ENCODE measurements at regions not wholly inside any gene's neighbourhood (a gene's known extent, or its start where the extent isn't known, plus 50 kb on each side); places are given as distances from the start of the nearest gene placed in this dataset.

- no peak for FAIRE-seq
Measured at GRCh38 chr11:98793276-98793675, 227.5 kb upstream of the CNTN5 start.

- no peak for FAIRE-seq
Measured at GRCh38 chr11:98798333-98798732, 222.4 kb upstream of the CNTN5 start.

GRCh38 chr11:98800696-98801095, 220.1 kb upstream of the CNTN5 start:
- FAIRE-seq: no peak

DNA sequence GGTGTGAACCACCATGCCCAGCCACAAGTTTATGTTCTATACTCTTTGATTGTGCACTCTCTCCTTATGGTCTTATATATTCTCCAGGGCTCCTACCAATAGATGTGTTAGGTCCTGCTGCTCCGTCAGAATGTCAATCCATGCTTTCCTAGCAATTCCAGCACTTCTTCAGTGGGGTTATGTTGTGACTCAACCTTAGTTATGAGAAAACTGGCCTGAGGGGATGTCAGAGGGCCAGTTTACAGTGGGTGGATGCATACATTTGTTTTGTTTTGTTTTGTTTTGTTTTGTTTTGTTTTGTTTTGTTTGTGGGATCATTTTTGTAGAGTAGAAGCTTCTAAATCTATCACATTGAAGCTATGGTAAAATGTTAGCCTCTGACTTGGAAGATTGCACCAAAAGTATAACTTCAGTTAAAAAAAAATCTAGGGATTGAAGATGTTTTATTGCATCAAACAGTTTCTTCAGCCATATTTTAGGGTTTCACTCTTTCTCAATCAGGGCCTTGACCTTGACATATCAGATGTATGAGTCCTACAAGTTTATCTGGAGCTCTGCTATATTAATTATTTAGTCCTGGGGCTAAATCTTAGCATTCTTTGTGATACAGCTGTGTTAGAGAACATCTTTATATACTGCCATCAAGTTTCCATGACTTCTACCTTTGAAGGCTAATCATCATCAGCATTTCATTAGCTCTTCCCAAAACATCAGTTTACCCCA, 191.6 kb upstream of the CNTN5 start:
- no peak for FAIRE-seq

- no peak for FAIRE-seq
Measured at GRCh38 chr11:98829971-98830370, 190.8 kb upstream of the CNTN5 start.

DNA sequence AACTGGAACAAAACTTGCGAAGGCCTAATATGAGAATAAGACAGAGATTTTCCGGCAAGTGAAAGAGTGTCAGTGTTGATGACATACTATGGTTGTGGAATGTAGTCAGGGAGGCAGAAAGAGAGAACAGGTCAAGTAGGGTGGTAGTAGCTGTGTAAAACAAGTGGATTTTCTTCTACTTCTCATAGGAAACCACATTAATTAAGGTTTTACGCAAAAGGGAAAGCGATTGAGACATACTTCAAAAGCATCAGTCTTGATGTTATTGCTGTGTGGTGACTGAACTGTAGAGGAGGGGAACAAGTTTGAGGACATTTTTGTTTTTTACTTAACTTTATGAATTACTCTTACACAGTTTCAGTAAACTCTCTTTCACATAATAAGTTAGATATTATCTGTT, 186.0 kb upstream of the CNTN5 start:
- no peak for FAIRE-seq

DNA sequence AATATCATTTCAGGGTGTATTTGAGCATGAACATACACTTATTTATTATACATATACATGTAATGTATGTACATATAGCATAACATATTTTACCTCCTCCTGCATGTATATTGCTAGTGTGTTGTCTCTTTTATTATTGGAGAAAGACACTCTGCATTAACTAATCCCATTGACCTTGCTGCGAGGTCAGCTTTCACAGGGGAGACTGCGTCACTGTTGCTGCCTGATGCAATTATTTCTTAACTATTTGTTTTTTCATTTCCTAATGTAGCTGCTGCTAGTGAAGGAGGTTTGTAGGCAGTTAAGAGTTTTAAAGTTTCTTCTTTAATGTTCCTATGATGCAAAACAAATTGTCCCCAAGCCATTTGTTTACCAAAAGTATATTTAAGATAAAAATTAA, 185.4 kb upstream of the CNTN5 start:
- FAIRE-seq: no peak

GRCh38 chr11:98836156-98836555, 184.6 kb upstream of the CNTN5 start:
- FAIRE-seq: no peak

- no peak for FAIRE-seq
Measured at GRCh38 chr11:98842187-98842586, 178.6 kb upstream of the CNTN5 start.

DNA sequence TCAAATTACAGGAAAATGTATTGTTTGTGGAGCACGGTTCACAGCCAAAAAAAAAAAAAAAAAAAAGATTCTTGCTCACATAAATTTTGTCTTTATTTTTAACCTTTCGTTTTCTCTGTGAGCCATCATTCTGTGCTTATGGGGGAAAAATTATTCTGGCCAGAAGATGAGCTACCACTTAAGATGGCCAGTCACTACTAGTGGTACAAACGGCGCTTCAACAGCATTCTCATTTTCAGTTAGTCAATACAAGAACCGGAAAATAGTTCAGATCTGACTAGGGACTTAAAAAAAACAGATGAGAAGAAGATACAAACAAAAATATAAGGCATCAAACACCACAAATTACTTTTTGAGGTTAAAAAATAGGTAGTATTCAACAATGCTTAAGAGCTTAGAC, 158.6 kb upstream of the CNTN5 start:
- FAIRE-seq: no peak

DNA sequence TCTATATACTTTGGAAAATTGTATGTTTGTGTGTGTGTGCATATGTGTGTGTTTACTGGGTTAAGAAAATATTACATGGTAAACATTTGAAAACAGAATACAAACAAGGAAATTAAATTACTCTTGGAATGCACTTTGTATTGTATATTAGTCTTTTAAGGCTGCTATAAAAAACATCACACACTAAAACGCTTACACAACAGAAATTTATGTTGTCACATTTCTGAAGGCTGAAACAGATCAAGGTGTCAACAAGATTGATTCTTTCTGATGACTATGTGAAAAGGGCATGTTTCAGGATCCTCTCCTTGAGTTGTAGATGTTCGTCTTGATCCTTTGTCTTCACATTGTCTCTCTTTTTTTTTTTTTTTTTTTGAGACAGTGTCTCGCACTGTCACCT, 149.1 kb upstream of the CNTN5 start:
- no peak for FAIRE-seq

DNA sequence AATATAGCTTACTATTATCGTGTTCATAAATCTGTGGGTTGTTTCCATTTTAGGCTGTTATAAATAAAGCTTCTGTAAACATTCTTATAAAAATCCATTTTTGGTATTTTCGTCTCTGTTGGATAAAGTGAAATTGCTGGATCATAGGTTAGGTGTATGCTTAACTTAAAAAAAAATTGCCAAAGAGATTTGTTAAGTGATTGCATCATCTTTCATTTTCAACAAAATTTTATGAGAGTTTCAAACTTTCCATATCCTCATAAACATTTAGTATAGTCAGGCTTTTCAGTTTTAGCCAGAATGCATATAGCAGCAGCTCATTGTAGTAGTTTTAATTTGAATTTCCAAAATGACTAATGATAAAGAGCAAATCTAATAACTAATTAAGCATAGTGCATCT, 146.7 kb upstream of the CNTN5 start:
- no peak for FAIRE-seq

GRCh38 chr11:98895936-98896335, 124.8 kb upstream of the CNTN5 start:
- FAIRE-seq: no peak

DNA sequence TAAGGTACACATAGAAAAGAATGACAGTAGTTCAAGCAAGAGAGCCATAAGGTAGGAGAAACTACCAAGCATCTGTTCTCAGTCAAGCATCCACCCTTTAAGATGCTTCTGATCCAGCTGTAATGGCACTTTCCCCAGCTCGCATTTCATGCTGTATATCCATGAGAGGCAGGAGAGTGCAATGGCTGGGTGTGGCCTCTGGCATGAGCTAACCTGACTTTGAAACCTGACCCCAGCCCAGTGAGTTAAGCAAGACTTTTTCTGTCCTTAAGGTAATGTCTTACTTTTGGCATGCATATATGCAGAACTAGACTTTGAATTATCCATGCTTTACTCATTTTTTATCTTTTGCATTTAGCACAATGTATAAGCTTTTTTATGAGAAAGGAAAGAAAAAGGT, 79.8 kb upstream of the CNTN5 start:
- no peak for FAIRE-seq

GRCh38 chr11:98944461-98944860, 76.3 kb upstream of the CNTN5 start:
- FAIRE-seq: no peak

- no peak for FAIRE-seq
Measured at GRCh38 chr11:98952107-98952506, 68.6 kb upstream of the CNTN5 start.

DNA sequence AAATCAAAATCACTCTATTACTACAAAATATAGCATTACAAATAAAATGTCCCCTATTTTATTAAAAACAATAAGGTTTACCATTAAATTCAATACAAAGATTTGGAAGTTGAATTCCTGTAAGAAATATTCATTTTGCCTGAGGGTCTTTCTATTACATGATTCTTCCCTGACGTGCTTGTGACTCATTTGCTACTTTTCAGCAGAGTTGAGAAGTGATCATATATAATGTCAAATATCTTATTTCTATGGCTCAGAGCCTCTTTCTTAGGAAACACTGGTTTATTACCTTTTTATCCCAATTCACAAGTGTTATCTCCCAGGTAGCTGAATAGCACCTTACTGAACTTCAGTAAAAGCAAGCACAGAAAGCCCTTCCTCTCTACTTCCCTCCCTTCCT, 65.2 kb upstream of the CNTN5 start:
- no peak for FAIRE-seq

- no peak for FAIRE-seq
Measured at GRCh38 chr11:98964146-98964545, 56.6 kb upstream of the CNTN5 start.

DNA sequence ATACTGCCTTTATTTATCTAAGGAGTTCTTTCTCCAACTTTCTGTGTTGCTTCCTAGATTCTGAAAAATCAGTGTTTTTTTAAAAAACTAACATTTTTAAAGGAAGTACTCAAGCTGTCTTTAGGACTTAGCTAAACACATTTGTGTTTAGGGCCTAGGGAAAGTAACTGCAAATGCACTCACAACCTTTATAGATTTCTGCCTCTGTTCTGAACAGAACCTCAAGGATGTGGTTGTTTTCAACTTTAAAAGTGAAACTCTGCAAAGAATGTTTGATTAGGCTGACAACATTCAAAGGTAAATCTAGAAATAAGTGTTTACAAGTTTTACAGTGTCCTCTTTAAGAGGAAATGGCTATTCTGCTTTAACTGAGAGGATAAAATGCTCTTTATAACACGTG, 55.4 kb upstream of the CNTN5 start:
- no peak for FAIRE-seq

- no peak for FAIRE-seq
Measured at GRCh38 chr11:98965775-98966174, 55.0 kb upstream of the CNTN5 start.

DNA sequence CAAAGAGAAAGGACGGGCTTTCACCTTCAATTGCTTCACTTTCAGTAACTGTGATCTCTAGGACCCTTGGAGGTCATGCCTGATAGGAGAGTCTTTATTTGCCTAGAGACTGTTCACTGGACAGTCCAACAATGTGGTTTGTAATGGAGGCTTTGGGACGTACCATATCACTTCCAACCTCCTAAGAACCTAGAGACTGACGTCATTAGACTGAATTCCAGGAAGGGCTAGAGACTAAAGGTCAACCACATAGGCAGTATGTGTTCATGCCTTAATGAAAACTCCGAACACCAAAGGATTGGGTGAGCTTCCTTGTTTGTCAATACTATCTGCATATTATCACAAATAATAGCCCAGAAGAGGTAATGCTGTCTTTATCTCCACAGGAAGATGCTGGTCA, 53.7 kb upstream of the CNTN5 start:
- no peak for FAIRE-seq
